GM12878 (cell line): ENCODE measurements at regions not wholly inside any gene's neighbourhood (a gene's known extent, or its start where the extent isn't known, plus 50 kb on each side); places are given as distances from the start of the nearest gene placed in this dataset.

Source experiments
- ATAC-seq: fragments of 200-7000 bp; cut with Tn5 transposase; 3 replicates; pipeline ENCODE4 v1.9.1; 2020; ENCODE audit warnings: mild to moderate bottlenecking, moderate library complexity
- BruUV-seq: library from RNA; stranded (reverse); fragments of 400-500 nt; replicated peaks from 2 replicates; lab custom pipeline; 2021; lab: Mats Ljungman, UMichigan
- CTCF ChIA-PET: fragments of 300-600 bp; sonication (Branson Sonifier 250); formaldehyde crosslinking; extraction: SDS; loops from one replicate; lab custom pipeline; 2021; ENCODE audit warnings: inconsistent platforms; lab: Yijun Ruan, JAX
- POLR2A ChIA-PET: fragments of 350-600 bp; formaldehyde crosslinking; extraction: SDS; loops from one replicate; lab custom pipeline; 2021; ENCODE audit warnings: inconsistent platforms; lab: Charles Lee
- RAD21 ChIA-PET: fragments of 300-600 bp; sonication (Branson Sonifier 250); formaldehyde crosslinking; loops from one replicate; lab custom pipeline; 2023; ENCODE audit warnings: antibody characterized with exemption; ENCODE audit not compliant: unreplicated experiment; lab: Charles Lee
- SMC1A ChIA-PET: fragments of 300-600 bp; sonication (Branson Sonifier 250); formaldehyde crosslinking; loops from one replicate; lab custom pipeline; 2023; ENCODE audit not compliant: unreplicated experiment, uncharacterized antibody; lab: Charles Lee
- DNase-seq: peaks from one replicate; pipeline ENCODE4 v3.0.0-alpha.2; 2011; ENCODE audit warnings: low read depth, low spot score
- FAIRE-seq: peaks from 3 replicates; lab custom pipeline; 2011; peaks lifted over from hg19 to GRCh38; lab: Jason Lieb, UNC
- H2AFZ ChIP-seq: 2 replicates; pipeline ENCODE4 v1.6.0; 2011; ENCODE audit warnings: low read depth, low read length, control low read depth; ENCODE audit not compliant: control insufficient read depth
- H3K27ac ChIP-seq: 2 replicates; pipeline ENCODE4 v1.5.1; 2011; ENCODE audit warnings: control low read depth; ENCODE audit not compliant: control insufficient read depth, insufficient read depth
- H3K27me3 ChIP-seq, 2 experiments: replicated peaks in 1 of 2; 2 replicates each; pipeline versions ENCODE4 v1.6.0 to v1.6.1; 2011; ENCODE audit warnings: low read length in 1 of 2; ENCODE audit not compliant: control insufficient read depth in 2 of 2, insufficient read depth in 2 of 2
- H3K36me3 ChIP-seq, 2 experiments: 2 replicates each; pipeline ENCODE4 v1.5.1; 2011; ENCODE audit warnings: low read length in 1 of 2; ENCODE audit not compliant: control insufficient read depth in 2 of 2, insufficient read depth in 2 of 2
- H3K4me1 ChIP-seq: 2 replicates; pipeline ENCODE4 v1.6.1; 2011; ENCODE audit warnings: mild to moderate bottlenecking, low read length, moderate library complexity, mixed read lengths; ENCODE audit not compliant: control insufficient read depth, insufficient read depth
- H3K4me2 ChIP-seq: 2 replicates; pipeline ENCODE4 v1.6.0; 2011; ENCODE audit warnings: control low read depth; ENCODE audit not compliant: control insufficient read depth, insufficient read depth
- H3K4me3 ChIP-seq: fragments of 200-600 bp; sonication (generic); 2 replicates; pipeline ENCODE4 v1.5.1; 2016
- H3K79me2 ChIP-seq: 2 replicates; pipeline ENCODE4 v1.6.0; 2011; ENCODE audit warnings: low read length; ENCODE audit not compliant: control insufficient read depth, insufficient read depth
- H3K9ac ChIP-seq: 2 replicates; pipeline ENCODE4 v1.8.0; 2011; ENCODE audit warnings: low read length, control low read depth, mixed read lengths; ENCODE audit not compliant: control insufficient read depth, insufficient read depth
- H3K9me3 ChIP-seq: replicated peaks from 3 replicates; pipeline ENCODE4 v1.5.1; 2011; ENCODE audit warnings: mild to moderate bottlenecking, low read length; ENCODE audit not compliant: control insufficient read depth, insufficient read depth
- H4K20me1 ChIP-seq: 2 replicates; pipeline ENCODE4 v1.6.0; 2011; ENCODE audit not compliant: control insufficient read depth, insufficient read depth
- BMI1 ChIP-seq: fragments of 450-650 bp; IDR thresholded peaks from 2 replicates; pipeline ENCODE4 v1.6.1; 2016; ENCODE audit warnings: mild to moderate bottlenecking, moderate library complexity, borderline replicate concordance
- E2F4 ChIP-seq: IDR thresholded peaks from 2 replicates; pipeline ENCODE4 v1.6.1; 2012; ENCODE audit warnings: low read depth, low read length, improper control_type of control experiment
- FOXK2 ChIP-seq: fragments of 450-650 bp; IDR thresholded peaks from 2 replicates; pipeline ENCODE4 v1.6.1; 2017; ENCODE audit warnings: mild to moderate bottlenecking, moderate library complexity
- MXI1 ChIP-seq: fragments of 150-350 bp; IDR thresholded peaks from 2 replicates; pipeline ENCODE4 v1.6.1; 2011; ENCODE audit warnings: low read depth, mild to moderate bottlenecking, inconsistent platforms, low read length, improper control_type of control experiment
- RELB ChIP-seq: fragments of 450-650 bp; IDR thresholded peaks from 2 replicates; pipeline ENCODE4 v1.6.1; 2017; ENCODE audit warnings: low read depth, mild to moderate bottlenecking, moderate library complexity
- SIX5 ChIP-seq: IDR thresholded peaks from 2 replicates; pipeline ENCODE4 v1.6.1; 2011; ENCODE audit warnings: mild to moderate bottlenecking, low read depth, low read length, moderate library complexity; ENCODE audit not compliant: severe bottlenecking
- WGBS: methylation state at CpG from one replicate; pipeline ENCODE4 v1.1.6; 2016; ENCODE audit warnings: low lambda C conversion rate; ENCODE audit not compliant: insufficient replicate concordance, insufficient coverage; ENCODE audit errors: missing lambda C conversion rate; 5-methylcytosine and 5-hydroxymethylcytosine counted together
- in situ Hi-C: fragments of 300-500 bp; cut with MboI; formaldehyde crosslinking; loops from 9 replicates; pipeline ENCODE4 v1.14.3; 2018; ENCODE audit warnings: mixed read lengths
- intact Hi-C: fragments of 100-400 bp; cut with micrococcal nuclease; formaldehyde crosslinking; loops from one replicate; pipeline ENCODE4 v1.14.2; 2022; ENCODE audit not compliant: unreplicated experiment
- TF ChIP-seq, protein P1 (sequence below): fragments of 450-650 bp; IDR thresholded peaks from 2 replicates; pipeline ENCODE4 v1.6.1; 2018; ENCODE audit warnings: borderline replicate concordance, mild to moderate bottlenecking; ENCODE audit not compliant: partially characterized antibody

DNA sequence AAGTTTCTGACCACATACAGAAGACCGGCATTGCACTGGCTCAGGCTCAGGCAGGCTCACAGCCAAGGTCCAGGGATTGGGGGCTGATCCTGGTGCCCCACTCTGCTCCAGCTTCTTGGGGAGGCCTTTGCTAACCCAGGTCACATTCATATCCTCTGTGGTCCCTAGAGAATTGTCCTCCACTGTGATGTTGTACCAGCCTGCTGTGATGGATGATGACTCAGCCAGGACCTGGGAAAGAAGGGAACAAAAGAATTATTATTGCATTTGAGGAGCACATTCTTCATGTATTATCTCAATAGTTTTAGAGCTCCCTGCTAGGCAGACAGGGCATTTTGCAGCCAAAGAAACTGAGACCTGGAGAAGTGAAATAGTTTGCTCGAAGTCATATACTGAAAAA, 114.3 kb upstream of the ETV3 start:
- POLR2A ChIA-PET, result no interaction called here
- Histone ChIP-seq H3K27ac (no peak overlapping the region), H3K27me3 (0 out of 4 replicates have a peak, but pooled peaks cover 0 to 4% of the 10 kb centered on the region in 2 experiments), H3K79me2 (no peaks in the 10 kb centered on the region), H2AFZ (no peak overlapping the region), H4K20me1 (no peaks in the 10 kb centered on the region), H3K9me3 (no peaks in the 10 kb centered on the region; the same call in 2 of the 3 replicates), H3K36me3 (no peaks in the 10 kb centered on the region), H3K4me2 (no peak overlapping the region), H3K4me3 (no peak overlapping the region), H3K9ac (no peak overlapping the region), H3K4me1 (peaks cover 7% of the 10 kb centered on the region)
- no peak for TF ChIP-seq MXI1
- no peak for TF ChIP-seq SIX5
- no peak for TF ChIP-seq E2F4
- no peak for TF ChIP-seq RELB
- TF ChIP-seq, protein P1, sequence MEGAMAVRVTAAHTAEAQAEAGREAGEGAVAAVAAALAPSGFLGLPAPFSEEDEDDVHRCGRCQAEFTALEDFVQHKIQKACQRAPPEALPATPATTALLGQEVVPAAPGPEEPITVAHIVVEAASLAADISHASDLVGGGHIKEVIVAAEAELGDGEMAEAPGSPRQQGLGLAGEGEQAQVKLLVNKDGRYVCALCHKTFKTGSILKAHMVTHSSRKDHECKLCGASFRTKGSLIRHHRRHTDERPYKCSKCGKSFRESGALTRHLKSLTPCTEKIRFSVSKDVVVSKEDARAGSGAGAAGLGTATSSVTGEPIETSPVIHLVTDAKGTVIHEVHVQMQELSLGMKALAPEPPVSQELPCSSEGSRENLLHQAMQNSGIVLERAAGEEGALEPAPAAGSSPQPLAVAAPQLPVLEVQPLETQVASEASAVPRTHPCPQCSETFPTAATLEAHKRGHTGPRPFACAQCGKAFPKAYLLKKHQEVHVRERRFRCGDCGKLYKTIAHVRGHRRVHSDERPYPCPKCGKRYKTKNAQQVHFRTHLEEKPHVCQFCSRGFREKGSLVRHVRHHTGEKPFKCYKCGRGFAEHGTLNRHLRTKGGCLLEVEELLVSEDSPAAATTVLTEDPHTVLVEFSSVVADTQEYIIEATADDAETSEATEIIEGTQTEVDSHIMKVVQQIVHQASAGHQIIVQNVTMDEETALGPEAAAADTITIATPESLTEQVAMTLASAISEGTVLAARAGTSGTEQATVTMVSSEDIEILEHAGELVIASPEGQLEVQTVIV, result no peak
- TF ChIP-seq BMI1, result no peak
- no peak for TF ChIP-seq FOXK2
- DNase-seq (no peak), FAIRE-seq (no peak), ATAC-seq (no peak)
- in situ Hi-C loops, result no loop called here
- RAD21 ChIA-PET, result interaction anchor here (1.0 kb wide), 1 partner anchor 56 kb away, joined by 3 read pairs; no protein-coding TSS in a partner anchor
- WGBS, result 0% methylated on average over 2 of the region's 2 CpGs
- no TSS peak for BruUV-seq
- SMC1A ChIA-PET, result interaction anchor here (0.9 kb wide), 1 partner anchor 16 kb away, joined by 4 read pairs; no protein-coding TSS in a partner anchor
- CTCF ChIA-PET, result interaction anchor here (1.0 to 1.1 kb wide), 2 partner anchors 16 to 45 kb away, joined by 3 read pairs; no protein-coding TSS in a partner anchor
- intact Hi-C loops, result no loop called here
